ENCODE measurements at regions not wholly inside any gene's neighbourhood (a gene's known extent, or its start where the extent isn't known, plus 50 kb on each side); places are given as distances from the start of the nearest gene placed in this dataset.
"Not testable (repeated sequence)": the region's sequence is repeated elsewhere in the genome, so short reads cannot be mapped to it uniquely, and the experiment has no call there.

DNA sequence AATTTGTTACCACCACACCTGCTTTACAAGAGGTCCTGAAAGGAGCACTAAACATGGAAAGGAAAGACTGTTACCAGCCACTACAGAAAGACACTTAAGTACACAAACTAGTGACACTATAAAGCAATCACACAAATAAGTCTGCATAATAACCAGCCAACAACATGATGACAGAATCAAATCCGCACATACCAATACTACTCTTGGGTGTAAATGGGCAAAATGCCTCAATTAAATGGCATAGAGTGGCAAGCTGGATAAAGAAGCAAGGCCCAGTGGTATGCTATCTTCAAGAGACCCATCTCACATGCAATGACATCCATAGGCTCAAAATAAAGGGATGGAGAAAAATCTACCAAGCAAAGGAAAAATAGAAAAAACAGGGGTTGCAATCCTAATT, 106.8 kb upstream of the PRR23C start:
- DNase-seq (ENCODE audit: low spot score) = no peak
- peaks cover 11% of the 10 kb centered on the region for H3K9me3 Mint-ChIP-seq
- TF ChIP-seq SMAD3 (CRISPR knock-in tag; IDR thresholded peaks at IDR 0.05; ENCODE audit: borderline replicate concordance) (no peak), ZNF232 (CRISPR knock-in tag; IDR thresholded peaks at IDR 0.05) (no peak), JAZF1 (CRISPR knock-in tag; IDR thresholded peaks at IDR 0.05) (no peak), ZNF121 (CRISPR knock-in tag; IDR thresholded peaks at IDR 0.05) (no peak), ZBTB21 (CRISPR knock-in tag; IDR thresholded peaks at IDR 0.05; ENCODE audit: borderline replicate concordance) (no peak), JUN (CRISPR knock-in tag; IDR thresholded peaks at IDR 0.05) (no peak), ZNF138 (CRISPR knock-in tag; conservative IDR thresholded peaks at IDR 0.05) (no peak), SP1 (CRISPR knock-in tag; conservative IDR thresholded peaks at IDR 0.05) (no peak), TEAD1 (CRISPR knock-in tag; IDR thresholded peaks at IDR 0.05) (no peak), EMX1 (CRISPR knock-in tag; IDR thresholded peaks at IDR 0.05) (no peak)
- TF ChIP-seq, protein P1, sequence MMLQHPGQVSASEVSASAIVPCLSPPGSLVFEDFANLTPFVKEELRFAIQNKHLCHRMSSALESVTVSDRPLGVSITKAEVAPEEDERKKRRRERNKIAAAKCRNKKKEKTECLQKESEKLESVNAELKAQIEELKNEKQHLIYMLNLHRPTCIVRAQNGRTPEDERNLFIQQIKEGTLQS (CRISPR knock-in tag; conservative IDR thresholded peaks at IDR 0.05) = no peak
- ChIA-PET CTCF (no interaction called here), POLR2A (no interaction called here)
- peaks cover 6% of the 10 kb centered on the region for H3K27me3 Mint-ChIP-seq (ENCODE audit: low read depth)
- no peak overlapping the region for H3K4me3 Mint-ChIP-seq
- no peak for ATAC-seq
- H3K36me3 Mint-ChIP-seq = no peaks in the 10 kb centered on the region
- H3K27ac Mint-ChIP-seq = no peak overlapping the region
- H3K4me1 Mint-ChIP-seq = 0 out of 2 replicates have a peak, but pooled peaks cover 4% of the 10 kb centered on the region

DNA sequence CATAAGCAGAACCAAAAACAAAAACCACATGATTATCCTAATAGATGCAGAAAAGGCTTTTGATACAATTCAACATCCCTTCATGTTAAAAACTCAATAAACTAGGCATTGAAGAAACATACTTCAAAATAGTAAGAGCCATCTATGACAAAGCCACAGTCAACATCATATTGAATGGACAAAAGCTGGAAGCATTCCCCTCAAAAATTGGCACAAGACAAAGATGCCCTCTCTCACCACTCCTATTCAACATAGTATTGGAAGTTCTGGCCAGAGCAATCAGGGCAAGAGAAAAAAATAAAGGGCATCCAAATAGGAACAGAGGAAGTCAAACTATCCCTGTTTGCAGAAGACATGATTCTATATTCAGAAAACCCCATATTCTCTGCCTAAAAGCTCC, 108.7 kb upstream of the PRR23C start:
- H3K27me3 Mint-ChIP-seq (ENCODE audit: low read depth); H3K27ac Mint-ChIP-seq; ATAC-seq; H3K4me3 Mint-ChIP-seq; POLR2A ChIA-PET; DNase-seq (ENCODE audit: low spot score); H3K9me3 Mint-ChIP-seq; H3K36me3 Mint-ChIP-seq; H3K4me1 Mint-ChIP-seq; CTCF ChIA-PET: not testable (repeated sequence)

DNA sequence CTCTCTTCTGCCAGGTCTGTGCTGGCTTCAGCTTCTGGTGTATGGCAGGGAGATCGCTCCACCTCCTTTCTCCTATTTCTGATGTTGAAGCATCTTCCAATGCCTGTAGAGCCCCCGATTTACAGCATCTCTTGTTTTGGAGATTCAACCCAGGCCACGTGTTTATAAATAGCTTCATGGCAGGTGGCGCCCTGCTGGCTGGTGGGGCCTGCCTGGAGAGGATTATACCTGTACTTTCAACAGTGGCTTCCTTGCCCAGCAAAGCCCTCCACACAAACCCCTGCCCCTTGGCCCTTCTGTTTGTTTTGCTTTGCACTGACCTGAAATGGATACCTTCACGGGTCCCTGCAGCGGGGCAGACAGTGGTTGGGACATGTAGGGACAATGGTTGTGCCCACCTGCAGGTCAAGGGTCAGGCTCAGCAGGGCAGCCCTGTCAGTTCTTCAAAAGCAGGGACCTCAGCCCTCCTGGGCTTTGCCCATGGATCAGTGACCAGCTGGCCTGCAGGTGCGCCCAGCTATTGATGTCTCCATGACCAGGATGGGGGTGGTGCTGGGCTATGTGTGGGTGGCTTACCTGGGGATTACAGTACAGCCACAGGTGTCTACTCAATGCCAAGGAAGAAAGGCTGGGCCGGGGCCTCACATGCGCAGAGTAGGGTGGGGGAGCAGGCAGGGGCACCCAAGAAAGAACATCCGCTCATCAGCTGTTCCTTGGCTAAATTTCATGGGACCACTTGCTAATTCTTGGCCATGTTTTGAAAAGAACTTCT, 112.7 kb upstream of the PRR23C start:
- Mint-ChIP-seq H3K4me3 (no peak overlapping the region), H3K36me3 (no peaks in the 10 kb centered on the region), H3K27ac (no peak overlapping the region), H3K4me1 (peaks cover 8% of the 10 kb centered on the region; the same call in 1 of the 2 replicates), H3K9me3 (no peaks in the 10 kb centered on the region), H3K27me3 (ENCODE audit: low read depth) (peaks cover 6% of the 10 kb centered on the region)
- TF ChIP-seq FOXJ3 (CRISPR knock-in tag; IDR thresholded peaks at IDR 0.05; ENCODE audit: borderline replicate concordance) (no peak), ELF4 (CRISPR knock-in tag; IDR thresholded peaks at IDR 0.05; ENCODE audit: low read depth) (no peak), TP53 (CRISPR knock-in tag; IDR thresholded peaks at IDR 0.05) (no peak), HMGA2 (CRISPR knock-in tag; IDR thresholded peaks at IDR 0.05) (no peak), ZNF671 (CRISPR knock-in tag; IDR thresholded peaks at IDR 0.05) (no peak), ZNF121 (CRISPR knock-in tag; IDR thresholded peaks at IDR 0.05) (no peak), SMAD3 (CRISPR knock-in tag; IDR thresholded peaks at IDR 0.05; ENCODE audit: borderline replicate concordance) (no peak), FOXK1 (CRISPR knock-in tag; IDR thresholded peaks at IDR 0.05) (no peak), NFE2L1 (CRISPR knock-in tag; IDR thresholded peaks at IDR 0.05) (no peak), NR1H2 (CRISPR knock-in tag; IDR thresholded peaks at IDR 0.05) (no peak), NFATC4 (CRISPR knock-in tag; IDR thresholded peaks at IDR 0.05) (no peak), SP1 (CRISPR knock-in tag; conservative IDR thresholded peaks at IDR 0.05) (no peak), NFYB (CRISPR knock-in tag; conservative IDR thresholded peaks at IDR 0.05; ENCODE audit: low read depth) (no peak)
- TF ChIP-seq, protein P2, sequence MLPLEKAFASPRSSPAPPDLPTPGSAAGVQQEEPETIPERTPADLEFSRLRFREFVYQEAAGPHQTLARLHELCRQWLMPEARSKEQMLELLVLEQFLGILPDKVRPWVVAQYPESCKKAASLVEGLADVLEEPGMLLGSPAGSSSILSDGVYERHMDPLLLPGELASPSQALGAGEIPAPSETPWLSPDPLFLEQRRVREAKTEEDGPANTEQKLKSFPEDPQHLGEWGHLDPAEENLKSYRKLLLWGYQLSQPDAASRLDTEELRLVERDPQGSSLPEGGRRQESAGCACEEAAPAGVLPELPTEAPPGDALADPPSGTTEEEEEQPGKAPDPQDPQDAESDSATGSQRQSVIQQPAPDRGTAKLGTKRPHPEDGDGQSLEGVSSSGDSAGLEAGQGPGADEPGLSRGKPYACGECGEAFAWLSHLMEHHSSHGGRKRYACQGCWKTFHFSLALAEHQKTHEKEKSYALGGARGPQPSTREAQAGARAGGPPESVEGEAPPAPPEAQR (CRISPR knock-in tag; IDR thresholded peaks at IDR 0.05) = no peak
- TF ChIP-seq, protein P3, sequence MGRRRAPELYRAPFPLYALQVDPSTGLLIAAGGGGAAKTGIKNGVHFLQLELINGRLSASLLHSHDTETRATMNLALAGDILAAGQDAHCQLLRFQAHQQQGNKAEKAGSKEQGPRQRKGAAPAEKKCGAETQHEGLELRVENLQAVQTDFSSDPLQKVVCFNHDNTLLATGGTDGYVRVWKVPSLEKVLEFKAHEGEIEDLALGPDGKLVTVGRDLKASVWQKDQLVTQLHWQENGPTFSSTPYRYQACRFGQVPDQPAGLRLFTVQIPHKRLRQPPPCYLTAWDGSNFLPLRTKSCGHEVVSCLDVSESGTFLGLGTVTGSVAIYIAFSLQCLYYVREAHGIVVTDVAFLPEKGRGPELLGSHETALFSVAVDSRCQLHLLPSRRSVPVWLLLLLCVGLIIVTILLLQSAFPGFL (CRISPR knock-in tag; IDR thresholded peaks at IDR 0.05; ENCODE audit: borderline replicate concordance) = no peak
- TF ChIP-seq, protein P4, sequence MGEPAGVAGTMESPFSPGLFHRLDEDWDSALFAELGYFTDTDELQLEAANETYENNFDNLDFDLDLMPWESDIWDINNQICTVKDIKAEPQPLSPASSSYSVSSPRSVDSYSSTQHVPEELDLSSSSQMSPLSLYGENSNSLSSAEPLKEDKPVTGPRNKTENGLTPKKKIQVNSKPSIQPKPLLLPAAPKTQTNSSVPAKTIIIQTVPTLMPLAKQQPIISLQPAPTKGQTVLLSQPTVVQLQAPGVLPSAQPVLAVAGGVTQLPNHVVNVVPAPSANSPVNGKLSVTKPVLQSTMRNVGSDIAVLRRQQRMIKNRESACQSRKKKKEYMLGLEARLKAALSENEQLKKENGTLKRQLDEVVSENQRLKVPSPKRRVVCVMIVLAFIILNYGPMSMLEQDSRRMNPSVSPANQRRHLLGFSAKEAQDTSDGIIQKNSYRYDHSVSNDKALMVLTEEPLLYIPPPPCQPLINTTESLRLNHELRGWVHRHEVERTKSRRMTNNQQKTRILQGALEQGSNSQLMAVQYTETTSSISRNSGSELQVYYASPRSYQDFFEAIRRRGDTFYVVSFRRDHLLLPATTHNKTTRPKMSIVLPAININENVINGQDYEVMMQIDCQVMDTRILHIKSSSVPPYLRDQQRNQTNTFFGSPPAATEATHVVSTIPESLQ (CRISPR knock-in tag; IDR thresholded peaks at IDR 0.05) = no peak
- TF ChIP-seq, protein P5, sequence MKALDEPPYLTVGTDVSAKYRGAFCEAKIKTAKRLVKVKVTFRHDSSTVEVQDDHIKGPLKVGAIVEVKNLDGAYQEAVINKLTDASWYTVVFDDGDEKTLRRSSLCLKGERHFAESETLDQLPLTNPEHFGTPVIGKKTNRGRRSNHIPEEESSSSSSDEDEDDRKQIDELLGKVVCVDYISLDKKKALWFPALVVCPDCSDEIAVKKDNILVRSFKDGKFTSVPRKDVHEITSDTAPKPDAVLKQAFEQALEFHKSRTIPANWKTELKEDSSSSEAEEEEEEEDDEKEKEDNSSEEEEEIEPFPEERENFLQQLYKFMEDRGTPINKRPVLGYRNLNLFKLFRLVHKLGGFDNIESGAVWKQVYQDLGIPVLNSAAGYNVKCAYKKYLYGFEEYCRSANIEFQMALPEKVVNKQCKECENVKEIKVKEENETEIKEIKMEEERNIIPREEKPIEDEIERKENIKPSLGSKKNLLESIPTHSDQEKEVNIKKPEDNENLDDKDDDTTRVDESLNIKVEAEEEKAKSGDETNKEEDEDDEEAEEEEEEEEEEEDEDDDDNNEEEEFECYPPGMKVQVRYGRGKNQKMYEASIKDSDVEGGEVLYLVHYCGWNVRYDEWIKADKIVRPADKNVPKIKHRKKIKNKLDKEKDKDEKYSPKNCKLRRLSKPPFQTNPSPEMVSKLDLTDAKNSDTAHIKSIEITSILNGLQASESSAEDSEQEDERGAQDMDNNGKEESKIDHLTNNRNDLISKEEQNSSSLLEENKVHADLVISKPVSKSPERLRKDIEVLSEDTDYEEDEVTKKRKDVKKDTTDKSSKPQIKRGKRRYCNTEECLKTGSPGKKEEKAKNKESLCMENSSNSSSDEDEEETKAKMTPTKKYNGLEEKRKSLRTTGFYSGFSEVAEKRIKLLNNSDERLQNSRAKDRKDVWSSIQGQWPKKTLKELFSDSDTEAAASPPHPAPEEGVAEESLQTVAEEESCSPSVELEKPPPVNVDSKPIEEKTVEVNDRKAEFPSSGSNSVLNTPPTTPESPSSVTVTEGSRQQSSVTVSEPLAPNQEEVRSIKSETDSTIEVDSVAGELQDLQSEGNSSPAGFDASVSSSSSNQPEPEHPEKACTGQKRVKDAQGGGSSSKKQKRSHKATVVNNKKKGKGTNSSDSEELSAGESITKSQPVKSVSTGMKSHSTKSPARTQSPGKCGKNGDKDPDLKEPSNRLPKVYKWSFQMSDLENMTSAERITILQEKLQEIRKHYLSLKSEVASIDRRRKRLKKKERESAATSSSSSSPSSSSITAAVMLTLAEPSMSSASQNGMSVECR (CRISPR knock-in tag; IDR thresholded peaks at IDR 0.05; ENCODE audit: borderline replicate concordance) = no peak
- CTCF ChIA-PET = interaction anchor here (0.6 to 1.0 kb wide), 4 partner anchors 45 to 234 kb away, joined by 3 to 5 read pairs (median 3); no protein-coding TSS in a partner anchor
- DNase-seq (ENCODE audit: low spot score) = no peak
- peak; percentile 32; the same call in 1 of the 2 replicates for ATAC-seq
- POLR2A ChIA-PET = no interaction called here

Data from WTC11 (cell line).